ENCODE measurements at regions not wholly inside any gene's neighbourhood (a gene's known extent, or its start where the extent isn't known, plus 50 kb on each side); places are given as distances from the start of the nearest gene placed in this dataset.

DNA sequence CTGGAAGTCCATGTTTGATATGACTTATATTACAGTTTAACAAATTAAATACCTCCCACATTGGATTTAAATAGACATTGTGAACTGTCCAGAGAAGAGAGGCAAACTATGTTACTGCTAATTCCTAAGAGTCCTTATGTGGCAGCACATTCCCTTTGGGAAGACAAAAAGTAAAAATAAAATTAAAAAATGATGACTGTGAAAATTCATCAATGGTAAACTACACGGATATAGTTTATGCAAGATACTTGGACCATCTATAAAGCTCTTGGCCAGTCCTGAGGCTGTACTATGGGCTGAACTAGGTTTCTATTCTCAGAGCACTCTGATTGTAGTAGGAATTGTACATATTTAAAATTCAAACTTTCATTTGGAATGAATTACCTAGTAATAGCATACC is 206.4 kb downstream of the LRRK2 start:
- Histone ChIP-seq H3K27me3 (ENCODE audit: insufficient read depth, poor library complexity, severe bottlenecking) (peaks cover 2% of the 10 kb centered on the region), H3K4me3 (replicated peaks; ENCODE audit: insufficient read depth, low read length) (no peak overlapping the region), H3K27ac (replicated peaks) (no peak overlapping the region)
- TF ChIP-seq REST (IDR thresholded peaks at IDR 0.05; ENCODE audit: insufficient replicate concordance, low read depth): no peak
- no peak for TF ChIP-seq POLR2AphosphoS5 (IDR thresholded peaks at IDR 0.05; ENCODE audit: low read depth)
- no peak for TF ChIP-seq GABPA (IDR thresholded peaks at IDR 0.05; ENCODE audit: low read depth)
- no peak for TF ChIP-seq CTCF (IDR thresholded peaks at IDR 0.05; ENCODE audit: insufficient read depth, low read length)
- no peak for TF ChIP-seq SPI1 (IDR thresholded peaks at IDR 0.05; ENCODE audit: borderline replicate concordance, low read depth)
- no peak for DNase-seq (ENCODE audit: low read depth in 1 of 2, low spot score in 1 of 2)

DNA sequence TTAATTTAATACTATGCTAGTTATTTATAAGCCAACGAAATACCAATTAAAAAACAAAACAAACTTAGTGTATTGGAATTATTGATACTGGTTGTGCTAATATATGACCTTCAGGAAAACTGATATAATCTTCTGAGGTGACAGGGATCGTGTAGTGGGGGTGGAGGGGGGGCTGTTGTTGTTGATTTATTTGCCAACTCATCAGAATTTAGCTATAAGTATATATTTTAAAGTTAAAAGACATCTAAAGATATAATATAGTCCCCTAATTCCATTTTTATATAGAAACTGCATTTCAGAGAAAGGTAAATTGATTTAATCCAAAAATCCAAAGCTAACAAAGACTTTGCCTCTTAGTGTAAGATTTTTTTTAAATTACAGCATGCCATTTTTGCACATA is 210.5 kb downstream of the LRRK2 start:
- H3K27me3 ChIP-seq (ENCODE audit: insufficient read depth, poor library complexity, severe bottlenecking): no peaks in the 10 kb centered on the region
- no peak for DNase-seq (ENCODE audit: low read depth in 1 of 2, low spot score in 1 of 2)
- H3K27ac ChIP-seq (replicated peaks): no peak overlapping the region
- no peak for TF ChIP-seq REST (IDR thresholded peaks at IDR 0.05; ENCODE audit: insufficient replicate concordance, low read depth)
- TF ChIP-seq POLR2AphosphoS5 (IDR thresholded peaks at IDR 0.05; ENCODE audit: low read depth): no peak
- no peak for TF ChIP-seq GABPA (IDR thresholded peaks at IDR 0.05; ENCODE audit: low read depth)
- no peak for TF ChIP-seq SPI1 (IDR thresholded peaks at IDR 0.05; ENCODE audit: borderline replicate concordance, low read depth)
- no peak for TF ChIP-seq CTCF (IDR thresholded peaks at IDR 0.05; ENCODE audit: insufficient read depth, low read length)
- no peak overlapping the region for H3K4me3 ChIP-seq (replicated peaks; ENCODE audit: insufficient read depth, low read length)

GRCh38 chr12:40435951-40436350 is 211.2 kb downstream of the LRRK2 start:
- H3K4me3 ChIP-seq (replicated peaks; ENCODE audit: insufficient read depth, low read length): no peak overlapping the region

More at GRCh38 chr12:40435951-40436350, 211.2 kb downstream of the LRRK2 start:
- DNase-seq (ENCODE audit: low read depth in 1 of 2, low spot score in 1 of 2): no peak
- TF ChIP-seq GABPA (IDR thresholded peaks at IDR 0.05; ENCODE audit: low read depth) (no peak), SPI1 (IDR thresholded peaks at IDR 0.05; ENCODE audit: borderline replicate concordance, low read depth) (no peak), POLR2AphosphoS5 (IDR thresholded peaks at IDR 0.05; ENCODE audit: low read depth) (no peak), REST (IDR thresholded peaks at IDR 0.05; ENCODE audit: insufficient replicate concordance, low read depth) (no peak), CTCF (IDR thresholded peaks at IDR 0.05; ENCODE audit: insufficient read depth, low read length) (no peak)
- no peak overlapping the region for H3K27ac ChIP-seq (replicated peaks)
- no peaks in the 10 kb centered on the region for H3K27me3 ChIP-seq (ENCODE audit: insufficient read depth, poor library complexity, severe bottlenecking)

All from HL-60 (cell line).